Fibroblast of peridontal ligament (primary cell): ENCODE measurements at regions not wholly inside any gene's neighbourhood (a gene's known extent, or its start where the extent isn't known, plus 50 kb on each side); places are given as distances from the start of the nearest gene placed in this dataset.

Source experiments
- DNase-seq: peaks from one replicate; pipeline ENCODE4 v3.0.0-alpha.2; 2010; ENCODE audit errors: extremely low read depth

- no peak for DNase-seq
Observed at GRCh38 chr4:157792716-157793115, 380.1 kb downstream of the GASK1B start.

GRCh38 chr4:157791236-157791635 lies 381.6 kb downstream of the GASK1B start:
- no peak for DNase-seq

- no peak for DNase-seq
Observed at GRCh38 chr4:157787618-157788017, 385.2 kb downstream of the GASK1B start.

- no peak for DNase-seq
Observed at GRCh38 chr4:157781361-157781760, 391.5 kb downstream of the GASK1B start.

- DNase-seq, result no peak
Observed at GRCh38 chr4:157779081-157779480, 393.7 kb downstream of the GASK1B start.

GRCh38 chr4:157776930-157777528 lies 395.8 kb downstream of the GASK1B start:
- no peak for DNase-seq

GRCh38 chr4:157775971-157776370 lies 396.9 kb downstream of the GASK1B start:
- DNase-seq, result no peak

GRCh38 chr4:157772907-157773306 lies 399.9 kb downstream of the GASK1B start:
- DNase-seq, result no peak

- no peak for DNase-seq
Observed at GRCh38 chr4:157768419-157768818, 404.4 kb downstream of the GASK1B start.

GRCh38 chr4:157763490-157763889 lies 409.3 kb downstream of the GASK1B start:
- no peak for DNase-seq

GRCh38 chr4:157754410-157754809 lies 418.4 kb downstream of the GASK1B start:
- no peak for DNase-seq

- no peak for DNase-seq
Observed at GRCh38 chr4:157751631-157752030, 421.2 kb downstream of the GASK1B start.

GRCh38 chr4:157741642-157742041 lies 431.2 kb downstream of the GASK1B start:
- DNase-seq, result no peak

GRCh38 chr4:157739242-157739641 lies 433.6 kb downstream of the GASK1B start:
- peak; percentile 5 for DNase-seq

GRCh38 chr4:157728215-157728614 lies 444.6 kb downstream of the GASK1B start:
- no peak for DNase-seq

GRCh38 chr4:157727163-157727562 lies 445.7 kb downstream of the GASK1B start:
- DNase-seq, result no peak

- no peak for DNase-seq
Observed at GRCh38 chr4:157722146-157722545, 450.7 kb downstream of the GASK1B start.

- DNase-seq, result no peak
Observed at GRCh38 chr4:157713342-157713741, 459.5 kb downstream of the GASK1B start.

GRCh38 chr4:157706155-157706554 lies 466.7 kb downstream of the GASK1B start:
- no peak for DNase-seq

GRCh38 chr4:157702831-157703230 lies 470.0 kb downstream of the GASK1B start:
- no peak for DNase-seq

GRCh38 chr4:157701695-157701994 lies 471.2 kb downstream of the GASK1B start:
- DNase-seq, result no peak

GRCh38 chr4:157700898-157701694 lies 471.7 kb downstream of the GASK1B start:
- DNase-seq, result no peak

- DNase-seq, result no peak
Observed at GRCh38 chr4:157689476-157689875, 468.9 kb downstream of the GRIA2 start.

GRCh38 chr4:157687971-157688370 lies 467.4 kb downstream of the GRIA2 start:
- no peak for DNase-seq
